Left ventricle myocardium inferior (tissue), 1 donor: ENCODE measurements at regions not wholly inside any gene's neighbourhood (a gene's known extent, or its start where the extent isn't known, plus 50 kb on each side); places are given as distances from the start of the nearest gene placed in this dataset.
"Not testable (repeated sequence)": the region's sequence is repeated elsewhere in the genome, so short reads cannot be mapped to it uniquely, and the experiment has no call there.

Experiments used
- DNase-seq: peaks from one replicate; pipeline ENCODE4 v3.0.0-alpha.2; 2020
- H3K27ac ChIP-seq: fragments of 200-600 bp; replicated peaks from 2 replicates; pipeline ENCODE4 v1.8.0; 2021
- H3K27me3 ChIP-seq: fragments of 200-600 bp; 2 replicates; pipeline ENCODE4 v1.8.0; 2021; ENCODE audit warnings: low read depth
- H3K36me3 ChIP-seq: fragments of 200-600 bp; 2 replicates; pipeline ENCODE4 v1.8.0; 2021
- H3K4me1 ChIP-seq: fragments of 200-600 bp; 2 replicates; pipeline ENCODE4 v1.8.0; 2021
- H3K4me3 ChIP-seq: fragments of 200-600 bp; 2 replicates; pipeline ENCODE4 v1.8.0; 2021; ENCODE audit warnings: mild to moderate bottlenecking, moderate library complexity
- H3K9me3 ChIP-seq: fragments of 200-600 bp; replicated peaks from 2 replicates; pipeline ENCODE4 v1.8.0; 2021
- CTCF ChIP-seq: fragments of 200-600 bp; IDR thresholded peaks from 2 replicates; pipeline ENCODE4 v1.8.0; 2021; ENCODE audit warnings: antibody characterized with exemption, mild to moderate bottlenecking, borderline replicate concordance
- intact Hi-C: fragments of 100-400 bp; cut with micrococcal nuclease; formaldehyde crosslinking; loops from one replicate; pipeline ENCODE4 v1.11.0; 2022
- donor health status: DM: no; HTN: yes; CAD: no; lungs with severe emphysema.

- no peaks in the 10 kb centered on the region for H3K4me1 ChIP-seq
- H3K27me3 ChIP-seq = peaks cover 4% of the 10 kb centered on the region
- TF ChIP-seq CTCF = no peak
Measured at GRCh38 chr10:121385136-121385535, 213.1 kb downstream of the FGFR2 start.

GRCh38 chr10:121392657-121393056 lies 205.6 kb downstream of the FGFR2 start:
- DNase-seq = no peak
- Histone ChIP-seq H3K4me3 (no peak overlapping the region), H3K9me3 (peaks cover 7% of the 10 kb centered on the region), H3K27ac (no peak overlapping the region), H3K36me3 (no peaks in the 10 kb centered on the region), H3K4me1 (peaks cover 14% of the 10 kb centered on the region), H3K27me3 (no peaks in the 10 kb centered on the region)
- no peak for TF ChIP-seq CTCF
- intact Hi-C loops = no loop called here

More at GRCh38 chr10:121385136-121385535, 213.1 kb downstream of the FGFR2 start:
- no peak overlapping the region for H3K4me3 ChIP-seq
- no peak for DNase-seq
- intact Hi-C loops = no loop called here
- H3K36me3 ChIP-seq = no peaks in the 10 kb centered on the region
- peaks cover 7% of the 10 kb centered on the region for H3K9me3 ChIP-seq
- H3K27ac ChIP-seq = no peak overlapping the region

GRCh38 chr10:121393522-121393921 lies 204.7 kb downstream of the FGFR2 start:
- intact Hi-C loops = no loop called here
- no peak for TF ChIP-seq CTCF
- no peaks in the 10 kb centered on the region for H3K36me3 ChIP-seq
- DNase-seq = no peak
- H3K9me3 ChIP-seq = peaks cover 7% of the 10 kb centered on the region
- no peak overlapping the region for H3K27ac ChIP-seq
- peaks cover 14% of the 10 kb centered on the region for H3K4me1 ChIP-seq
- H3K4me3 ChIP-seq = no peak overlapping the region
- no peaks in the 10 kb centered on the region for H3K27me3 ChIP-seq

GRCh38 chr10:121400507-121400906 lies 197.7 kb downstream of the FGFR2 start:
- intact Hi-C loops = not testable (repeated sequence)

GRCh38 chr10:121403527-121403926 lies 194.7 kb downstream of the FGFR2 start:
- Histone ChIP-seq H3K27ac (no peak overlapping the region), H3K36me3 (no peaks in the 10 kb centered on the region), H3K4me3 (no peak overlapping the region), H3K9me3 (no peaks in the 10 kb centered on the region), H3K27me3 (no peaks in the 10 kb centered on the region), H3K4me1 (peaks cover 7% of the 10 kb centered on the region)
- DNase-seq = no peak
- intact Hi-C loops = no loop called here
- no peak for TF ChIP-seq CTCF

More at GRCh38 chr10:121400507-121400906, 197.7 kb downstream of the FGFR2 start:
- DNase-seq, H3K27me3 ChIP-seq, H3K36me3 ChIP-seq, H3K4me1 ChIP-seq, H3K27ac ChIP-seq, H3K9me3 ChIP-seq, H3K4me3 ChIP-seq: not testable (repeated sequence)

GRCh38 chr10:121404611-121405010 lies 193.6 kb downstream of the FGFR2 start:
- H3K36me3 ChIP-seq = no peaks in the 10 kb centered on the region
- TF ChIP-seq CTCF = no peak
- H3K27ac ChIP-seq = no peak overlapping the region

More at GRCh38 chr10:121404611-121405010, 193.6 kb downstream of the FGFR2 start:
- Histone ChIP-seq H3K4me3 (no peak overlapping the region), H3K9me3 (no peaks in the 10 kb centered on the region), H3K4me1 (peaks cover 7% of the 10 kb centered on the region), H3K27me3 (no peaks in the 10 kb centered on the region)
- no peak for DNase-seq
- intact Hi-C loops = no loop called here
